PC-9 (cell line): ENCODE measurements at regions not wholly inside any gene's neighbourhood (a gene's known extent, or its start where the extent isn't known, plus 50 kb on each side); places are given as distances from the start of the nearest gene placed in this dataset.

ENCODE experiments used
- BruUV-seq: library from RNA; stranded (reverse); fragments of 400-500 nt; replicated peaks from 2 replicates; lab custom pipeline; 2021; lab: Mats Ljungman, UMichigan
- CTCF ChIA-PET: fragments of 300-600 bp; sonication (Branson Sonifier 250); formaldehyde crosslinking; loops from one replicate; lab custom pipeline; 2022; ENCODE audit warnings: antibody characterized with exemption; lab: Charles Lee
- POLR2A ChIA-PET: fragments of 300-600 bp; sonication (Branson Sonifier 250); formaldehyde crosslinking; loops from one replicate; lab custom pipeline; 2022; ENCODE audit warnings: antibody characterized with exemption; ENCODE audit not compliant: unreplicated experiment; lab: Charles Lee
- DNase-seq, 2 experiments: peaks; one replicate each; pipeline versions ENCODE4 v3.0.0 to v3.0.0-alpha.2; 2015 to 2022; ENCODE audit warnings: mixed read lengths in 1 of 2
- H2AFZ ChIP-seq: fragments of 200-600 bp; sonication (generic); 2 replicates; pipeline ENCODE4 v1.8.1; 2017; ENCODE audit warnings: antibody characterized with exemption
- H3F3A ChIP-seq: fragments of 200-600 bp; sonication (generic); 2 replicates; pipeline ENCODE4 v1.8.1; 2017; ENCODE audit warnings: antibody characterized with exemption, mild to moderate bottlenecking, low read depth; ENCODE audit not compliant: insufficient read depth
- H3K27ac ChIP-seq: fragments of 200-600 bp; sonication (generic); 2 replicates; pipeline ENCODE4 v1.6.1; 2016; ENCODE audit warnings: mixed run types
- H3K27me3 ChIP-seq: fragments of 200-600 bp; sonication (generic); 2 replicates; pipeline ENCODE4 v1.6.1; 2016; ENCODE audit warnings: low read depth, mixed run types; ENCODE audit not compliant: insufficient read depth
- H3K36me3 ChIP-seq: fragments of 200-600 bp; sonication (generic); 2 replicates; pipeline ENCODE4 v1.6.1; 2016; ENCODE audit warnings: low read depth, mixed run types
- H3K4me1 ChIP-seq: fragments of 200-600 bp; sonication (generic); replicated peaks from 2 replicates; pipeline ENCODE4 v1.6.1; 2016; ENCODE audit warnings: mixed run types; ENCODE audit not compliant: insufficient read depth
- H3K4me2 ChIP-seq: fragments of 200-600 bp; sonication (generic); 2 replicates; pipeline ENCODE4 v1.6.1; 2017; ENCODE audit warnings: mixed run types
- H3K4me3 ChIP-seq: fragments of 200-600 bp; sonication (generic); 2 replicates; pipeline ENCODE4 v1.6.1; 2016; ENCODE audit warnings: mixed run types
- H3K79me2 ChIP-seq: fragments of 200-600 bp; sonication (generic); 2 replicates; pipeline ENCODE4 v1.6.1; 2017; ENCODE audit warnings: low read depth, mixed run types
- H3K9me2 ChIP-seq: fragments of 200-600 bp; sonication (generic); 2 replicates; pipeline ENCODE4 v1.8.1; 2017; ENCODE audit warnings: mild to moderate bottlenecking; ENCODE audit not compliant: insufficient read depth
- H3K9me3 ChIP-seq: fragments of 200-600 bp; sonication (generic); 2 replicates; pipeline ENCODE4 v1.8.1; 2016; ENCODE audit warnings: low read depth; ENCODE audit not compliant: insufficient read depth
- H4K20me1 ChIP-seq: fragments of 200-600 bp; sonication (generic); 2 replicates; pipeline ENCODE4 v1.8.1; 2017; ENCODE audit not compliant: insufficient read depth
- EZH2 ChIP-seq: fragments of 200-600 bp; sonication (generic); IDR thresholded peaks from 2 replicates; pipeline ENCODE4 v1.8.0; 2017; ENCODE audit warnings: antibody characterized with exemption, low read depth
- intact Hi-C: fragments of 100-400 bp; cut with micrococcal nuclease; formaldehyde crosslinking; loops from one replicate; pipeline ENCODE4 v1.10.0; 2022; ENCODE audit not compliant: unreplicated experiment
- TF ChIP-seq, protein P1 (sequence below): fragments of 200-600 bp; sonication (generic); conservative IDR thresholded peaks from 2 replicates; pipeline ENCODE4 v1.6.1; 2017; ENCODE audit warnings: mixed run types, antibody characterized with exemption, mild to moderate bottlenecking, moderate library complexity

DNA sequence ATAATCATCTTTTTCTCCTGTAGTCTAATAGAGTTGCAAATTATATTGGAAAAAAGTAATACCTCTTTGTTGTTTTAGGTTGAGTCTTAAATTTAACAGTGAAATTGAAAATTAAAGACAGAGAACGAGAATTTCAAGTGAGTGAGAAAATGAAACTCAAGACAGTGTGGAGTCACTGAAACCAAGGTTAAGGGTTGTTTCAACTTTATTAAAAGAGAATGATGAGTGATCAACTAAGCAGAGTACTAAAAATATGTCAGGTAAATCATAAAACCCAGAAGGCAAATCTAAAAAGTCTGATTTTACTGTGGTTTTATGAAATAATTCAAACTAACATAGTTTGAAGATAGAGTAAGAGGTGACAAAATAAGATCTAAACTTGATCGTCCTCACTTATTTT lies 782.5 kb upstream of the SEMA6D start:
- no TSS peak for BruUV-seq
- intact Hi-C loops = no loop called here
- no peaks in the 10 kb centered on the region for H3K9me2 ChIP-seq
- H3K4me3 ChIP-seq = no peak overlapping the region
- H3K27ac ChIP-seq = no peak overlapping the region
- no peaks in the 10 kb centered on the region for H3K27me3 ChIP-seq
- H3K4me1 ChIP-seq = no peaks in the 10 kb centered on the region
- H3K36me3 ChIP-seq = no peaks in the 10 kb centered on the region
- H3K4me2 ChIP-seq = no peak overlapping the region; the same call in 1 of the 2 replicates
- DNase-seq = no peak
- H2AFZ ChIP-seq = no peak overlapping the region
- TF ChIP-seq, protein P1, sequence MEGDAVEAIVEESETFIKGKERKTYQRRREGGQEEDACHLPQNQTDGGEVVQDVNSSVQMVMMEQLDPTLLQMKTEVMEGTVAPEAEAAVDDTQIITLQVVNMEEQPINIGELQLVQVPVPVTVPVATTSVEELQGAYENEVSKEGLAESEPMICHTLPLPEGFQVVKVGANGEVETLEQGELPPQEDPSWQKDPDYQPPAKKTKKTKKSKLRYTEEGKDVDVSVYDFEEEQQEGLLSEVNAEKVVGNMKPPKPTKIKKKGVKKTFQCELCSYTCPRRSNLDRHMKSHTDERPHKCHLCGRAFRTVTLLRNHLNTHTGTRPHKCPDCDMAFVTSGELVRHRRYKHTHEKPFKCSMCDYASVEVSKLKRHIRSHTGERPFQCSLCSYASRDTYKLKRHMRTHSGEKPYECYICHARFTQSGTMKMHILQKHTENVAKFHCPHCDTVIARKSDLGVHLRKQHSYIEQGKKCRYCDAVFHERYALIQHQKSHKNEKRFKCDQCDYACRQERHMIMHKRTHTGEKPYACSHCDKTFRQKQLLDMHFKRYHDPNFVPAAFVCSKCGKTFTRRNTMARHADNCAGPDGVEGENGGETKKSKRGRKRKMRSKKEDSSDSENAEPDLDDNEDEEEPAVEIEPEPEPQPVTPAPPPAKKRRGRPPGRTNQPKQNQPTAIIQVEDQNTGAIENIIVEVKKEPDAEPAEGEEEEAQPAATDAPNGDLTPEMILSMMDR = no peak
- TF ChIP-seq EZH2 = no peak
- ChIA-PET CTCF (no interaction called here), POLR2A (no interaction called here)
- H4K20me1 ChIP-seq = no peaks in the 10 kb centered on the region
- H3F3A ChIP-seq = no peaks in the 10 kb centered on the region
- no peaks in the 10 kb centered on the region for H3K79me2 ChIP-seq
- no peaks in the 10 kb centered on the region for H3K9me3 ChIP-seq

DNA sequence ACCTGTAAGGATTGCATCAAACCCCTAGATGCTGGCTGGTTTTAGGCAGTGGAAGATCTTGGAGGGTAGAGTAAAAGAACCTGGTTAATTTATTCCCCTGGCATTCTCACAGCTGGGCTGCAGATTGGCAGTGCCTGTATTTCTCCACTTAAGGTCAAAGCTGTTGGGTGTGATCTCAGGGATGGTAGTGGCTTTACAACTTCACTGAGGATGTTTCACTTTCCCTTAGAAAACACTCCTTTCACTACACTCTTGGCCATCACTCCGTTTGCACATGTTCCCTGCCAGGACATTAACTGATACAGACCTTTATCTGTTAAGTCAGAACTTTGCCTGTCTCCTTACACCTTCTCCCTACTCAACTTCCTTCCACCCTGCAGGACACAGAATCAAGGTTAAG lies 779.1 kb upstream of the SEMA6D start:
- no peaks in the 10 kb centered on the region for H3F3A ChIP-seq
- no peaks in the 10 kb centered on the region for H3K9me3 ChIP-seq
- H2AFZ ChIP-seq = no peak overlapping the region
- no peak for DNase-seq
- H3K4me2 ChIP-seq = no peak overlapping the region
- H3K27me3 ChIP-seq = no peaks in the 10 kb centered on the region
- no peaks in the 10 kb centered on the region for H3K4me1 ChIP-seq
- intact Hi-C loops = no loop called here
- ChIA-PET POLR2A (no interaction called here), CTCF (no interaction called here)
- no TSS peak for BruUV-seq
- H4K20me1 ChIP-seq = no peaks in the 10 kb centered on the region
- TF ChIP-seq EZH2 = no peak
- TF ChIP-seq, protein P1 = no peak
- H3K27ac ChIP-seq = no peak overlapping the region
- H3K9me2 ChIP-seq = no peaks in the 10 kb centered on the region
- no peaks in the 10 kb centered on the region for H3K79me2 ChIP-seq
- no peak overlapping the region for H3K4me3 ChIP-seq
- no peaks in the 10 kb centered on the region for H3K36me3 ChIP-seq

DNA sequence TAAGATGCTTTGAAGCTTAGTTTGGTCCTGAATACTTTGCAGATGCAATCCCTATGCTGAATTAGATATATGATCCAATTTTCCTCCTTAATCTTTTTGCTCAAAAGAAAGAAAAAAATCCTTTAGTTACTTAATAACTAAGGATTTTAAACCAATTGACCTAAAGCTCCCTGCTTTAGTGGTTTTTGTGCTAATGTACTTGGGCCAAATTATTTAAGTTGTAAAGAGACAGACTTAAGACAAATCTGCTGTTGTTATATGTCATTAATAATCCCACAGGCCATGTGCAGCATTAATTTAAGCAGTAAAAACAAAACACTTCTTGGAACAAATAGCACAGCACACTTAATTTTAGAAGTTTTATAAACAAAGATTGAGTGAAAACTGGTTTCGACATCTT lies 776.1 kb upstream of the SEMA6D start:
- H3K4me2 ChIP-seq = no peak overlapping the region
- no peak for DNase-seq
- H3K9me3 ChIP-seq = no peaks in the 10 kb centered on the region
- no peaks in the 10 kb centered on the region for H3K36me3 ChIP-seq
- TF ChIP-seq EZH2 = no peak
- TF ChIP-seq, protein P1 = no peak
- no peaks in the 10 kb centered on the region for H3K9me2 ChIP-seq
- H3K4me3 ChIP-seq = no peak overlapping the region
- ChIA-PET CTCF (no interaction called here), POLR2A (no interaction called here)
- H3F3A ChIP-seq = no peaks in the 10 kb centered on the region
- no peak overlapping the region for H3K27ac ChIP-seq
- no peaks in the 10 kb centered on the region for H4K20me1 ChIP-seq
- intact Hi-C loops = no loop called here
- no peaks in the 10 kb centered on the region for H3K27me3 ChIP-seq
- H3K4me1 ChIP-seq = no peaks in the 10 kb centered on the region
- no TSS peak for BruUV-seq
- no peak overlapping the region for H2AFZ ChIP-seq
- no peaks in the 10 kb centered on the region for H3K79me2 ChIP-seq
